IPS DF 4.7 (cell line): ENCODE measurements at regions not wholly inside any gene's neighbourhood (a gene's known extent, or its start where the extent isn't known, plus 50 kb on each side); places are given as distances from the start of the nearest gene placed in this dataset.
"Not testable (repeated sequence)": the region's sequence is repeated elsewhere in the genome, so short reads cannot be mapped to it uniquely, and the experiment has no call there.

Experiments used
- DNase-seq: peaks from one replicate; pipeline ENCODE4 v3.0.0-alpha.2; 2013; ENCODE audit warnings: low spot score; ENCODE audit errors: extremely low read depth

GRCh38 chr3:145006271-145006670 is 1034.6 kb downstream of the DIPK2A start:
- DNase-seq = no peak

- no peak for DNase-seq
Measured at GRCh38 chr3:145013931-145014330, 1042.3 kb downstream of the DIPK2A start.

GRCh38 chr3:145015253-145015652 is 1043.6 kb downstream of the DIPK2A start:
- DNase-seq = no peak

GRCh38 chr3:145017959-145018358 is 1046.3 kb downstream of the DIPK2A start:
- no peak for DNase-seq

GRCh38 chr3:145022447-145022846 is 1050.8 kb downstream of the DIPK2A start:
- no peak for DNase-seq

- DNase-seq = no peak
Measured at GRCh38 chr3:145024700-145025099, 1053.1 kb downstream of the DIPK2A start.

GRCh38 chr3:145027186-145027585 is 1055.6 kb downstream of the DIPK2A start:
- not testable (repeated sequence) for DNase-seq

- no peak for DNase-seq
Measured at GRCh38 chr3:145032791-145033190, 1061.2 kb downstream of the DIPK2A start.

GRCh38 chr3:145035682-145036081 is 1064.1 kb downstream of the DIPK2A start:
- no peak for DNase-seq

GRCh38 chr3:145054055-145054454 is 1082.4 kb downstream of the DIPK2A start:
- DNase-seq = not testable (repeated sequence)

- no peak for DNase-seq
Measured at GRCh38 chr3:145055375-145056076, 1083.9 kb downstream of the DIPK2A start.

GRCh38 chr3:145058483-145058882 is 1086.9 kb downstream of the DIPK2A start:
- DNase-seq = no peak

GRCh38 chr3:145063616-145064015 is 1092.0 kb downstream of the DIPK2A start:
- no peak for DNase-seq

GRCh38 chr3:145070795-145071194 is 1090.2 kb downstream of the PLOD2 start:
- no peak for DNase-seq

GRCh38 chr3:145079436-145079835 is 1081.5 kb downstream of the PLOD2 start:
- DNase-seq = no peak

- no peak for DNase-seq
Measured at GRCh38 chr3:145087038-145087437, 1073.9 kb downstream of the PLOD2 start.

- no peak for DNase-seq
Measured at GRCh38 chr3:145088917-145089316, 1072.1 kb downstream of the PLOD2 start.

GRCh38 chr3:145089337-145089736 is 1071.6 kb downstream of the PLOD2 start:
- no peak for DNase-seq

- DNase-seq = no peak
Measured at GRCh38 chr3:145094355-145094941, 1066.5 kb downstream of the PLOD2 start.

- not testable (repeated sequence) for DNase-seq
Measured at GRCh38 chr3:145111141-145111540, 1049.8 kb downstream of the PLOD2 start.

GRCh38 chr3:145116769-145117168 is 1044.2 kb downstream of the PLOD2 start:
- no peak for DNase-seq

GRCh38 chr3:145118303-145118702 is 1042.7 kb downstream of the PLOD2 start:
- DNase-seq = no peak
